Activated CD4-positive, alpha-beta T cell treated with anti-CD3 and anti-CD28 coated beads, Interleukin-2, amount 50 U/mL, for 1 hour (primary cell): ENCODE measurements at regions not wholly inside any gene's neighbourhood (a gene's known extent, or its start where the extent isn't known, plus 50 kb on each side); places are given as distances from the start of the nearest gene placed in this dataset.

Experiments used
- DNase-seq: peaks from one replicate; pipeline ENCODE4 v3.0.0-alpha.2; 2020

GRCh38 chr7:46975493-46975892 is 606.4 kb downstream of the TNS3 start:
- DNase-seq: no peak

GRCh38 chr7:46972205-46972604 is 609.7 kb downstream of the TNS3 start:
- DNase-seq: no peak

GRCh38 chr7:46970476-46970875 is 611.4 kb downstream of the TNS3 start:
- DNase-seq: no peak

GRCh38 chr7:46970131-46970430 is 611.8 kb downstream of the TNS3 start:
- DNase-seq: no peak

GRCh38 chr7:46969303-46970130 is 612.4 kb downstream of the TNS3 start:
- no peak for DNase-seq

- no peak for DNase-seq
Observed at GRCh38 chr7:46968003-46968402, 613.9 kb downstream of the TNS3 start.

GRCh38 chr7:46963719-46964118 is 618.2 kb downstream of the TNS3 start:
- no peak for DNase-seq

- DNase-seq: no peak
Observed at GRCh38 chr7:46960970-46961369, 620.9 kb downstream of the TNS3 start.

- no peak for DNase-seq
Observed at GRCh38 chr7:46957195-46957594, 624.7 kb downstream of the TNS3 start.

GRCh38 chr7:46955531-46955930 is 626.4 kb downstream of the TNS3 start:
- no peak for DNase-seq

- DNase-seq: no peak
Observed at GRCh38 chr7:46954181-46954580, 627.7 kb downstream of the TNS3 start.

GRCh38 chr7:46953008-46953407 is 628.9 kb downstream of the TNS3 start:
- no peak for DNase-seq

- DNase-seq: no peak
Observed at GRCh38 chr7:46949270-46949931, 632.5 kb downstream of the TNS3 start.

- DNase-seq: no peak
Observed at GRCh38 chr7:46948716-46949115, 633.2 kb downstream of the TNS3 start.

GRCh38 chr7:46945328-46945727 is 636.6 kb downstream of the TNS3 start:
- no peak for DNase-seq

GRCh38 chr7:46943996-46944395 is 637.9 kb downstream of the TNS3 start:
- DNase-seq: no peak

- no peak for DNase-seq
Observed at GRCh38 chr7:46942574-46942973, 639.3 kb downstream of the TNS3 start.

GRCh38 chr7:46940178-46940577 is 641.7 kb downstream of the TNS3 start:
- no peak for DNase-seq

- DNase-seq: no peak
Observed at GRCh38 chr7:46939558-46939957, 642.4 kb downstream of the TNS3 start.

GRCh38 chr7:46939089-46939488 is 642.8 kb downstream of the TNS3 start:
- DNase-seq: no peak

- DNase-seq: no peak
Observed at GRCh38 chr7:46937826-46938225, 644.1 kb downstream of the TNS3 start.

GRCh38 chr7:46934198-46934825 is 647.6 kb downstream of the TNS3 start:
- DNase-seq: no peak

- no peak for DNase-seq
Observed at GRCh38 chr7:46933596-46933995, 648.3 kb downstream of the TNS3 start.
